ENCODE measurements at regions not wholly inside any gene's neighbourhood (a gene's known extent, or its start where the extent isn't known, plus 50 kb on each side); places are given as distances from the start of the nearest gene placed in this dataset.
A peak's percentile ranks its signal among the peaks of the same experiment; 100 is the strongest.

DNA sequence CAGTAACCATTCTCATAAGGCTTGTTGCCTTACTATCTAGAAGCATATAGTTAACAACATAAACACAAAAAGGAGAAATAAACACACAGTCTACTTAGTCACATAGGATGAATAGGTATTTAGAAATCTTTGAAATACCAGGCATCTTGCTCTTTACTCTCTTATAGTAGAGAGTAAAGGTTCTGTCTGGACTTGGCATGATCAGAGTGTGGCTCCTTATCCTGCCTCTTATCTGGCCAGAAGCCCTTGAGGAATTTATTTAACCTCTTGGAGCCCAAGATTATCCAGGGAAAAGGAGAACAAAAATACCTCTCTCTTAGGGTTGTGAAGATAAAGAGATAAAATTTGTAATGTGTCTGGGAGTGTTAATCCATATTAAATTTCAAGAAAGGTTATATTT, 100.2 kb upstream of the MBNL2 start:
- BruUV-seq (replicated peaks): no TSS peak
- Histone ChIP-seq H3K9me2 (ENCODE audit: insufficient read depth) (no peaks in the 10 kb centered on the region), H3F3A (ENCODE audit: insufficient read depth, low read depth) (peaks cover 53% of the 10 kb centered on the region), H3K4me2 (peak overlapping the region; percentile 61), H3K4me3 (peak overlapping the region; percentile 18; the same call in 1 of the 2 replicates), H3K36me3 (ENCODE audit: low read depth) (no peaks in the 10 kb centered on the region), H3K27ac (peak overlapping the region; percentile 85), H3K4me1 (replicated peaks; ENCODE audit: insufficient read depth) (peaks cover 80% of the 10 kb centered on the region), H3K27me3 (ENCODE audit: insufficient read depth, low read depth) (no peaks in the 10 kb centered on the region), H3K9me3 (ENCODE audit: insufficient read depth, low read depth) (no peaks in the 10 kb centered on the region), H2AFZ (no peak overlapping the region), H3K79me2 (ENCODE audit: low read depth) (no peaks in the 10 kb centered on the region; the same call in 1 of the 2 replicates), H4K20me1 (ENCODE audit: insufficient read depth) (no peaks in the 10 kb centered on the region)
- TF ChIP-seq EZH2 (IDR thresholded peaks at IDR 0.05; ENCODE audit: low read depth) (no peak), CTCF (conservative IDR thresholded peaks at IDR 0.05) (no peak)
- POLR2A ChIA-PET (ENCODE audit: unreplicated experiment): no interaction called here
- CTCF ChIA-PET: no interaction called here
- peak; percentile 20 to 78 for DNase-seq
- intact Hi-C loops (cut with micrococcal nuclease; ENCODE audit: unreplicated experiment): loop anchor here (1.0 kb wide), 4 partner anchors 19 to 311 kb away; no protein-coding TSS in a partner anchor

- Histone ChIP-seq H3K4me1 (replicated peaks; ENCODE audit: insufficient read depth) (peaks cover 80% of the 10 kb centered on the region), H3K36me3 (ENCODE audit: low read depth) (no peaks in the 10 kb centered on the region), H3K9me2 (ENCODE audit: insufficient read depth) (no peaks in the 10 kb centered on the region), H3K79me2 (ENCODE audit: low read depth) (no peaks in the 10 kb centered on the region; the same call in 1 of the 2 replicates), H3K9me3 (ENCODE audit: insufficient read depth, low read depth) (no peaks in the 10 kb centered on the region), H3K4me3 (peak overlapping the region; percentile 18; the same call in 1 of the 2 replicates), H2AFZ (no peak overlapping the region), H3K27me3 (ENCODE audit: insufficient read depth, low read depth) (no peaks in the 10 kb centered on the region), H3F3A (ENCODE audit: insufficient read depth, low read depth) (peaks cover 56% of the 10 kb centered on the region), H3K27ac (peak overlapping the region; percentile 85), H3K4me2 (peak overlapping the region; percentile 61), H4K20me1 (ENCODE audit: insufficient read depth) (no peaks in the 10 kb centered on the region)
- CTCF ChIA-PET: no interaction called here
- POLR2A ChIA-PET (ENCODE audit: unreplicated experiment): interaction anchor here (0.6 kb wide), 1 partner anchor 981 kb away, joined by 8 read pairs; no protein-coding TSS in a partner anchor
- peak; percentile 37 to 96 for DNase-seq
- BruUV-seq (replicated peaks): no TSS peak
- intact Hi-C loops (cut with micrococcal nuclease; ENCODE audit: unreplicated experiment): loop anchor here (1.0 kb wide), 4 partner anchors 19 to 311 kb away; no protein-coding TSS in a partner anchor
- no peak for TF ChIP-seq EZH2 (IDR thresholded peaks at IDR 0.05; ENCODE audit: low read depth)
- no peak for TF ChIP-seq CTCF (conservative IDR thresholded peaks at IDR 0.05)
Observed at GRCh38 chr13:97122381-97122996, 99.6 kb upstream of the MBNL2 start.

GRCh38 chr13:97124206-97124605, 97.9 kb upstream of the MBNL2 start:
- Histone ChIP-seq H3F3A (ENCODE audit: insufficient read depth, low read depth) (peaks cover 56% of the 10 kb centered on the region), H3K27me3 (ENCODE audit: insufficient read depth, low read depth) (no peaks in the 10 kb centered on the region), H4K20me1 (ENCODE audit: insufficient read depth) (no peaks in the 10 kb centered on the region), H3K36me3 (ENCODE audit: low read depth) (no peaks in the 10 kb centered on the region), H3K4me2 (peak overlapping the region; percentile 73), H3K4me1 (replicated peaks; ENCODE audit: insufficient read depth) (peaks cover 86% of the 10 kb centered on the region), H2AFZ (no peak overlapping the region), H3K79me2 (ENCODE audit: low read depth) (no peaks in the 10 kb centered on the region; the same call in 1 of the 2 replicates), H3K9me2 (ENCODE audit: insufficient read depth) (no peaks in the 10 kb centered on the region), H3K9me3 (ENCODE audit: insufficient read depth, low read depth) (no peaks in the 10 kb centered on the region), H3K27ac (no peak overlapping the region; the same call in 1 of the 2 replicates), H3K4me3 (no peak overlapping the region)
- DNase-seq: no peak
- intact Hi-C loops (cut with micrococcal nuclease; ENCODE audit: unreplicated experiment): no loop called here
- TF ChIP-seq EZH2 (IDR thresholded peaks at IDR 0.05; ENCODE audit: low read depth) (no peak), CTCF (conservative IDR thresholded peaks at IDR 0.05) (no peak)
- ChIA-PET POLR2A (ENCODE audit: unreplicated experiment) (no interaction called here), CTCF (interaction anchor here (1.0 to 1.3 kb wide), 2 partner anchors 10 to 14 kb away, joined by 3 to 8 read pairs; no protein-coding TSS in a partner anchor)
- BruUV-seq (replicated peaks): no TSS peak

Measured in PC-9 (cell line).